ENCODE measurements at regions not wholly inside any gene's neighbourhood (a gene's known extent, or its start where the extent isn't known, plus 50 kb on each side); places are given as distances from the start of the nearest gene placed in this dataset.

DNA sequence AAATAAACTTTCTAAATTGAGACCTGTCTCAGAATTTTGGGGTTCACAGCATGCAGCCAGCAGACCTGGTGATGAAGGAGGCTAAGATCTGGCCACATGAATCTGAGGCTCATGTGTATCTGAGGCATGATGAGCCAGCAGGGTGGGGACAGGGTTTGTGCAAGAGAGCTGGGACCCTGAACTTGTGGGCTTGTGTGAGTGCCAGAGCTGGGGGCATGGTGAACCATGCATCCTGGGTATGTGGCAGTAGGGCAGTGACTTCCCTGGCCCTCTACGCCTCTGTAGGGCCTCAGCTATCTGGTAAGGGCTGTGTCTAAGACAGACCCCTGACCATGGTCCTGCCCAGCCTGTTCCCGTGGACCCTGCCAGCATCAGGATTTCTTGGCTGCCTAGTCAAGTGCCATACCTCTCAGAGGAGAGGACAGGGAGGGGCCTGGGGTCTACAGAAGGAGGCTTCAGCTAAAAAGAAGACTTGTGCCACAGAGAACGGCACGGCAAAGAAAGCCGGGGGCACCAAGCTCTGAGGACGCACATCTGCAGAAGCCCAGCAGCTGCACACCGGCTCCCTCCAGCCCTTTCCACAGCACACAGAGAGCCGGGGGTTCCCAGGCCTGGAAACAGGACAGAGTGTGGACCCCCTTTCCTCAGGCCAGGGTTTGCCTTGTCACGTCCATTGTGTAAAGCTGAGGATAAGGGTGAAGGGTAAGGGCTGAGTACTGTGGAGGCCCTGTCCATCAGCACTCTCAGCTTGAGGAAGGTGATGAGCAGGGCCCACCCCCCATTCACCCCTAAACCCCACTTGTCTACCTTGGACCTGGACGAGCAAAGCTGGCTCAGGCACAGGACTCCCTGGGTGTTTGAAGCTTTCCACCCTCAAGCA is 130.1 kb downstream of the MRPL36 start:
- H3K27me3 ChIP-seq, result peaks cover 0 to 91% (median 10%) of the 10 kb centered on the region in 4 donors
- H3K4me3 ChIP-seq, result no peak overlapping the region
- intact Hi-C loops (cut with DNase I), result no loop called here
- 70 to 85% methylated on average over 4 to 8 of the region's 10 CpGs for WGBS, 2 donors
- no peak overlapping the region for H3K27ac ChIP-seq
- no peaks in the 10 kb centered on the region for H3K9me3 ChIP-seq
- no peaks in the 10 kb centered on the region for H3K36me3 ChIP-seq
- TF ChIP-seq POLR2A (IDR thresholded peaks at IDR 0.05), result no peak
- no peak for DNase-seq
- H3K4me1 ChIP-seq, result peaks cover 0 to 21% (median 7%) of the 10 kb centered on the region in 3 donors

DNA sequence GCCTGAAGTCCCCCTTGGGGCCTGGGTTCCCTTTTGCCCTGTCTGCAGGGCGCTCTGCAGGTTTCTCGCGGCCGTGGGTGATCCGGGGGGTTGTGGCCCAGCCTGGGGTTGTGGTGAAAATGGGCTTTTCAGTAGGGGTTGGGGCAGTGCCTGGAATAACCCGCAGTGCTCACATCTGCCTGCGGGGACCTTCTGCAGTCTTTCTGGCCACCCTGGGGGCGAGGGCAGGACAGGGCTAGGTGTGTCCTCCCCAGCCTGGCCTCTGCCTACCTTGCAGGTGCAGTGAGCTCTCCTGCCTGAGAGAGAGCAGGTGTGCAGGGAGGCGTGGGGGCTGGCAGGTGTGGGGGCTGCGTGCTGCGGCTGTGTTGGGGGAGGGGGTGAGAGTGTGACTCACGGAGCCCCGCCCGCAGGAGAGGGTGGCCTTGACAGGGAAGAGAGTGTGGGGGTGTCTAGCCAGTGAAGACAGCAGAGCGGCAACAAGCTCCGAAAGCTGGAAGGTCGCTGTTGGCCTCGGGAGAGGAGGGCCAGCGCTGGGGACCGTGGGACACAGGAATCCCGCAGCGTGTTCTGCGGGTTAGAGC is 131.4 kb downstream of the MRPL36 start:
- WGBS, 2 donors, result 23 to 36% methylated on average over 6 to 12 of the region's 23 CpGs
- no peak overlapping the region for H3K27ac ChIP-seq
- no peak overlapping the region for H3K4me3 ChIP-seq
- intact Hi-C loops (cut with DNase I), result no loop called here
- H3K36me3 ChIP-seq, result no peaks in the 10 kb centered on the region
- no peak for DNase-seq
- no peaks in the 10 kb centered on the region for H3K9me3 ChIP-seq
- peaks cover 0 to 89% (median 10%) of the 10 kb centered on the region in 4 donors for H3K27me3 ChIP-seq
- peaks cover 0 to 21% (median 7%) of the 10 kb centered on the region in 3 donors for H3K4me1 ChIP-seq
- TF ChIP-seq POLR2A (IDR thresholded peaks at IDR 0.05), result no peak
- TF ChIP-seq, protein P1, sequence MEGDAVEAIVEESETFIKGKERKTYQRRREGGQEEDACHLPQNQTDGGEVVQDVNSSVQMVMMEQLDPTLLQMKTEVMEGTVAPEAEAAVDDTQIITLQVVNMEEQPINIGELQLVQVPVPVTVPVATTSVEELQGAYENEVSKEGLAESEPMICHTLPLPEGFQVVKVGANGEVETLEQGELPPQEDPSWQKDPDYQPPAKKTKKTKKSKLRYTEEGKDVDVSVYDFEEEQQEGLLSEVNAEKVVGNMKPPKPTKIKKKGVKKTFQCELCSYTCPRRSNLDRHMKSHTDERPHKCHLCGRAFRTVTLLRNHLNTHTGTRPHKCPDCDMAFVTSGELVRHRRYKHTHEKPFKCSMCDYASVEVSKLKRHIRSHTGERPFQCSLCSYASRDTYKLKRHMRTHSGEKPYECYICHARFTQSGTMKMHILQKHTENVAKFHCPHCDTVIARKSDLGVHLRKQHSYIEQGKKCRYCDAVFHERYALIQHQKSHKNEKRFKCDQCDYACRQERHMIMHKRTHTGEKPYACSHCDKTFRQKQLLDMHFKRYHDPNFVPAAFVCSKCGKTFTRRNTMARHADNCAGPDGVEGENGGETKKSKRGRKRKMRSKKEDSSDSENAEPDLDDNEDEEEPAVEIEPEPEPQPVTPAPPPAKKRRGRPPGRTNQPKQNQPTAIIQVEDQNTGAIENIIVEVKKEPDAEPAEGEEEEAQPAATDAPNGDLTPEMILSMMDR (IDR thresholded peaks at IDR 0.05), result no peak

DNA sequence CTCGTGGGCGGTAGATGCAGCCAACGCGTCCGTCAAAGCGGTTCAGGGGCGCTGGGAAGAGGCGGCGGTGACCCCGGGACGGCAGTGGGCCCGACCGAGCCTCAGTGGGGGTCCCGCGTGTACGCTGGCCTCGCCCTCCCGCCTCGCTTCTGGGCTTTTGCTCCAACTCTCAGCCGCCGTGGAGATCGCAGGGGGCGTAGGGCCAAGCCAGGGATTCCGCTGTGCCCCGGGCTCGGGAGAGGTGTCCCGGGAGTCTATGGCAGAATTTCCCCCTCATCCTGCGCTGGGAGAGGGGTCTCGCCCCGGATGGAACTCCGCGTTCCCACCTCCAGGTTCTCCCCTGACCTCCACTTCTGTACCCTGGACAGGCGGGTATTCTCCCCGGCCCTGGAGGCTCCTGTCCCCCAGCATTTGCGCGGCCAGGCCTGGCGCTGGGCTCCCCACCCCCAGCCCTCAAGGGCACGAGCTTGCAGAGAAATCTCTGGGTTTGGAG is 131.9 kb downstream of the MRPL36 start:
- Histone ChIP-seq H3K27ac (no peak overlapping the region), H3K9me3 (no peaks in the 10 kb centered on the region), H3K4me1 (peaks cover 0 to 21% (median 7%) of the 10 kb centered on the region in 3 donors), H3K4me3 (peak overlapping the region in 3 of 4 donors; percentile 3 to 56 (median 41)), H3K27me3 (peaks cover 0 to 89% (median 10%) of the 10 kb centered on the region in 4 donors), H3K36me3 (no peaks in the 10 kb centered on the region)
- TF ChIP-seq, protein P1 (IDR thresholded peaks at IDR 0.05), result no peak
- TF ChIP-seq POLR2A (IDR thresholded peaks at IDR 0.05), result no peak
- DNase-seq, result no peak
- intact Hi-C loops (cut with DNase I), result no loop called here
- WGBS, 2 donors, result 20 to 33% methylated on average over 3 to 13 of the region's 38 CpGs

DNA sequence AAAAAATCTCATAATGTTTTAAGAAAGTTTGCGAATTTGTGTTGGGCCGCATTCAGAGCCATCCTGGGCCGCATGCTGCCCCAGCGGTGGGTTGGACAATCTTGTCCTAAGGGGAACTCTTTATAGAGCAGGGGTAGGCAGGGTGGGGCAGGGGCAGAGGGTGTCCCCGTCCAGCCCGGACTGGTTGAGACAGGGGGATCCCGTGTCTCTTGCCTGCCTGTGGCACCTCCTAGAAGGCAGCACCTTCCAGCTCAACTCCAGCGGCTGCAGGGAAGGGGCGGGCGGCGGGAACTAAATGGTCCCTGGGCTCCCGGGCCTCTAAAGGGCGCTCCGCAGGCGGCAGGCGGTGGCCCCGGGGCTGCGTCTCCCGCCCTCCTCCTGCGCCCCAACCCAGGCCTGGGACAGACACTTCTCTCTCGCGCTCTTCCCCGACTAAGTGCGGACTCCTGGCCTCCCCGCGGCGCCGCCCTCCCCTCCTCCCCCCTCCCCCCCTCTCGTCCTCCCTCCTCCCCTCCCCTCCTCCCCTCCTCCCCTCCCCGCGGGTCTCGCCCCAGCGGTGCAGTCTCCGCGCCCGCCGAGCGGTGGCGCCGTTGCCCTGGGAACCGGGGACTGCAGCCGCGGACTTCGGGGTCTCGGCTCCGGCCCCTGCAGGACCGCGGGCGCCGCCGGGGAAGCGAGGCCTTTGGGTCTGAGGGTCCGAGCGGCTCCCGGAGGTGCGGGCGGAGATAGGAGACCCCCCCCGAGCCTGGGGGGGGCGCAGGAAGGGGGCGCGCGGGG is 132.6 kb downstream of the MRPL36 start:
- no peak overlapping the region for H3K27ac ChIP-seq
- H3K4me3 ChIP-seq, result peak overlapping the region in 3 of 4 donors; percentile 3 to 56 (median 41)
- no peak for DNase-seq
- H3K4me1 ChIP-seq, result peaks cover 0 to 21% (median 7%) of the 10 kb centered on the region in 3 donors
- intact Hi-C loops (cut with DNase I), result no loop called here
- H3K36me3 ChIP-seq, result no peaks in the 10 kb centered on the region
- TF ChIP-seq, protein P1 (IDR thresholded peaks at IDR 0.05), result peak in 3 of 6 experiments; percentile 13 to 39 (median 14)
- TF ChIP-seq POLR2A (IDR thresholded peaks at IDR 0.05), result no peak
- peaks cover 0 to 89% (median 10%) of the 10 kb centered on the region in 4 donors for H3K27me3 ChIP-seq
- WGBS, 2 donors, result 7 to 31% methylated on average over 5 to 15 of the region's 62 CpGs
- H3K9me3 ChIP-seq, result no peaks in the 10 kb centered on the region

DNA sequence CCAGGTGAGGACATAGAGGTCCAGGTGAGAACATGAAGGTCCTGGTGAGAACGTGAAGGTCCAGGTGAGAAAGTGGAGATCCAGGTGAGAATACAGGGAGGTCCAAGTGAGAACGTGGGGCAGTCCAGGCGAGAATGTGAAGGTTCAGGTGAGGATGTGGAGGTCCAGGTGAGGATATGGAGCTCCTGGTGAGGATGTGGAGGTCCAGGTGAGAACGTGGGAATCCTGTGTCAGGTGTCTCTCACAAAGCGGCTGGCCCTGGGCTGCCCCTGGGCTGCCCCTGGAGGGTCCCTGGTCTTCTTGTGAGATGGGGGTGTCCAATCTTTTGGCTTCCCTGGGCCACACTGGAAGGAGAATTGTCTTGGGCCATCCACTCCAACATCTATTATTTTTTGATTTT is 133.4 kb downstream of the MRPL36 start:
- intact Hi-C loops (cut with DNase I), result no loop called here
- H3K4me3 ChIP-seq, result no peak overlapping the region
- H3K9me3 ChIP-seq, result no peaks in the 10 kb centered on the region
- H3K27ac ChIP-seq, result no peak overlapping the region
- peaks cover 0 to 90% (median 10%) of the 10 kb centered on the region in 4 donors for H3K27me3 ChIP-seq
- H3K4me1 ChIP-seq, result peaks cover 0 to 21% (median 7%) of the 10 kb centered on the region in 3 donors
- WGBS, 2 donors, result 74 to 86% methylated on average over 5 of the region's 5 CpGs
- no peak for DNase-seq
- H3K36me3 ChIP-seq, result no peaks in the 10 kb centered on the region
- no peak for TF ChIP-seq POLR2A (IDR thresholded peaks at IDR 0.05)
- TF ChIP-seq, protein P1 (IDR thresholded peaks at IDR 0.05), result no peak

All from esophagus squamous epithelium (tissue), 5 donors.